DOHH2 (cell line): ENCODE measurements at regions not wholly inside any gene's neighbourhood (a gene's known extent, or its start where the extent isn't known, plus 50 kb on each side); places are given as distances from the start of the nearest gene placed in this dataset.

Experiments used
- H3F3A ChIP-seq: fragments of 200-600 bp; sonication (generic), shearing (Covaris generic); 2 replicates; pipeline ENCODE4 v1.6.0; 2016; ENCODE audit warnings: antibody characterized with exemption, mild to moderate bottlenecking; ENCODE audit not compliant: control insufficient read depth, insufficient read depth
- H3K27ac ChIP-seq: fragments of 200-600 bp; sonication (generic); 2 replicates; pipeline ENCODE4 v1.5.1; 2014; ENCODE audit warnings: low read depth, mild to moderate bottlenecking, low read length, moderate library complexity
- H3K27me3 ChIP-seq: fragments of 200-600 bp; sonication (generic); 2 replicates; pipeline ENCODE4 v1.6.1; 2014; ENCODE audit warnings: mild to moderate bottlenecking, low read length, mixed read lengths; ENCODE audit not compliant: control insufficient read depth
- H3K36me3 ChIP-seq: fragments of 200-600 bp; sonication (generic); 2 replicates; pipeline ENCODE4 v1.6.1; 2014; ENCODE audit warnings: mild to moderate bottlenecking, low read length, moderate library complexity, mixed read lengths; ENCODE audit not compliant: control insufficient read depth
- H3K4me1 ChIP-seq: fragments of 200-600 bp; sonication (generic); 2 replicates; pipeline ENCODE4 v1.6.1; 2014; ENCODE audit warnings: mild to moderate bottlenecking, low read length, mixed read lengths; ENCODE audit not compliant: control insufficient read depth
- H3K4me2 ChIP-seq: fragments of 200-600 bp; sonication (generic); 2 replicates; pipeline ENCODE4 v1.6.0; 2014; ENCODE audit warnings: mild to moderate bottlenecking, low read length, moderate library complexity
- H3K4me3 ChIP-seq: fragments of 200-600 bp; sonication (generic); 2 replicates; pipeline ENCODE4 v1.5.1; 2014; ENCODE audit warnings: mild to moderate bottlenecking, low read length, mixed read lengths
- H3K79me2 ChIP-seq: fragments of 200-600 bp; sonication (generic); 2 replicates; pipeline ENCODE4 v1.6.1; 2014; ENCODE audit warnings: mild to moderate bottlenecking, low read length, mixed read lengths; ENCODE audit not compliant: control insufficient read depth
- H3K9me2 ChIP-seq: fragments of 200-600 bp; sonication (generic); replicated peaks from 2 replicates; pipeline ENCODE4 v1.6.1; 2014; ENCODE audit warnings: mild to moderate bottlenecking, low read length, mixed read lengths; ENCODE audit not compliant: control insufficient read depth
- H3K9me3 ChIP-seq: fragments of 200-600 bp; sonication (generic); 2 replicates; pipeline ENCODE4 v1.6.1; 2014; ENCODE audit warnings: antibody characterized with exemption, low read length, mixed read lengths; ENCODE audit not compliant: control insufficient read depth, insufficient read depth
- H4K20me1 ChIP-seq: fragments of 200-600 bp; sonication (generic); 2 replicates; pipeline ENCODE4 v1.6.0; 2014; ENCODE audit warnings: low read depth, mild to moderate bottlenecking, antibody characterized with exemption, low read length, moderate library complexity; ENCODE audit not compliant: control insufficient read depth, insufficient read depth
- EZH2phosphoT487 ChIP-seq: fragments of 200-600 bp; sonication (generic); IDR thresholded peaks from 2 replicates; pipeline ENCODE4 v1.6.1; 2017; ENCODE audit warnings: borderline replicate concordance, mild to moderate bottlenecking, antibody characterized with exemption, low read length, moderate library complexity, mixed read lengths
- TF ChIP-seq, protein P1 (sequence below): fragments of 200-600 bp; sonication (generic); IDR thresholded peaks from one replicate; pipeline ENCODE4 v1.5.1; 2014; ENCODE audit warnings: antibody characterized with exemption, mild to moderate bottlenecking, low read depth, low read length; ENCODE audit not compliant: poor library complexity, severe bottlenecking

DNA sequence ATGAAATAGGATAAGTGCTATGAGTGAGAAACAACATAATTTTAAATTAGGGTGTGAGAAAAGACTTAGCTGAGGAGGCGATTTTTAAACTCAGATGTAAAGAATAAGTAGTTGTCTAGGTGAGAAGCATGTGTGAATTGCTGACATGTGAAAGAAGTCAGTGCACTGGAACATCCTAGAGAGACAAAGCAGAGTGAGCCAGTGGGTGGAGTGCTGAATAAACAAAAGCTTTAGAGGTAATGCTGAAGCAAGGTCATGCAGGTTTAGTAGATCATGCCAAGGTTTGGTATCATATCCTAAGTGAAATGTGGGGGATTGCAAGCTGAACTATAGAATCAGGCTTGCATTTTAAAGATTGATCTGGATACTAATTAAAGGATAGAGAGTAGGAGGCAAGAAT, 89.4 kb downstream of the KIF2B start:
- no peaks in the 10 kb centered on the region for H4K20me1 ChIP-seq
- H3K27ac ChIP-seq: no peak overlapping the region
- no peaks in the 10 kb centered on the region for H3F3A ChIP-seq
- H3K9me3 ChIP-seq: no peaks in the 10 kb centered on the region
- no peak overlapping the region for H3K4me3 ChIP-seq
- H3K27me3 ChIP-seq: no peaks in the 10 kb centered on the region
- no peaks in the 10 kb centered on the region for H3K9me2 ChIP-seq
- H3K79me2 ChIP-seq: no peaks in the 10 kb centered on the region
- no peaks in the 10 kb centered on the region for H3K4me1 ChIP-seq
- TF ChIP-seq EZH2phosphoT487: no peak
- TF ChIP-seq, protein P1, sequence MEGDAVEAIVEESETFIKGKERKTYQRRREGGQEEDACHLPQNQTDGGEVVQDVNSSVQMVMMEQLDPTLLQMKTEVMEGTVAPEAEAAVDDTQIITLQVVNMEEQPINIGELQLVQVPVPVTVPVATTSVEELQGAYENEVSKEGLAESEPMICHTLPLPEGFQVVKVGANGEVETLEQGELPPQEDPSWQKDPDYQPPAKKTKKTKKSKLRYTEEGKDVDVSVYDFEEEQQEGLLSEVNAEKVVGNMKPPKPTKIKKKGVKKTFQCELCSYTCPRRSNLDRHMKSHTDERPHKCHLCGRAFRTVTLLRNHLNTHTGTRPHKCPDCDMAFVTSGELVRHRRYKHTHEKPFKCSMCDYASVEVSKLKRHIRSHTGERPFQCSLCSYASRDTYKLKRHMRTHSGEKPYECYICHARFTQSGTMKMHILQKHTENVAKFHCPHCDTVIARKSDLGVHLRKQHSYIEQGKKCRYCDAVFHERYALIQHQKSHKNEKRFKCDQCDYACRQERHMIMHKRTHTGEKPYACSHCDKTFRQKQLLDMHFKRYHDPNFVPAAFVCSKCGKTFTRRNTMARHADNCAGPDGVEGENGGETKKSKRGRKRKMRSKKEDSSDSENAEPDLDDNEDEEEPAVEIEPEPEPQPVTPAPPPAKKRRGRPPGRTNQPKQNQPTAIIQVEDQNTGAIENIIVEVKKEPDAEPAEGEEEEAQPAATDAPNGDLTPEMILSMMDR: no peak
- no peak overlapping the region for H3K4me2 ChIP-seq
- no peaks in the 10 kb centered on the region for H3K36me3 ChIP-seq

DNA sequence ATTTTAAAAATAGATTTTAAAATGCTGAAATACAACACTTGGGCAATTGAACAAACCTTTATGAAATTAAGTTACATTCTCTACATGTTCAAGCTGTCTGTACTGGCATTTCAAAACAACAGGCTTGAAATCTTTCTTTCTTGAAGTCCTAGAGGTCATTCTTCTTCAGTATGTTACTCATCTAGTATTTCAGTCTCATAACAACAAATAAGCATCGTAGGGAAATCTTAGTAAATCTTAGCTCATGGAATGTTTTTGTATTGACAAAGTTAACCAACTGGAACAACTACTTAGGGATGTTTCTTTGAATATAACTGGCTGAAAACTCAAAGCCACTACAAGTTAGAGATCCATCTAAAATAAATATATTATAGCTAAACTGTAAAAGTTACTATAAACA, 96.6 kb downstream of the KIF2B start:
- no peak overlapping the region for H3K27ac ChIP-seq
- no peaks in the 10 kb centered on the region for H3K36me3 ChIP-seq
- no peaks in the 10 kb centered on the region for H3F3A ChIP-seq
- TF ChIP-seq, protein P1: no peak
- TF ChIP-seq EZH2phosphoT487: no peak
- H3K9me2 ChIP-seq: no peaks in the 10 kb centered on the region
- no peak overlapping the region for H3K4me2 ChIP-seq
- H3K9me3 ChIP-seq: no peaks in the 10 kb centered on the region
- H3K79me2 ChIP-seq: no peaks in the 10 kb centered on the region
- H3K27me3 ChIP-seq: no peaks in the 10 kb centered on the region
- no peaks in the 10 kb centered on the region for H3K4me1 ChIP-seq
- no peaks in the 10 kb centered on the region for H4K20me1 ChIP-seq
- H3K4me3 ChIP-seq: no peak overlapping the region

DNA sequence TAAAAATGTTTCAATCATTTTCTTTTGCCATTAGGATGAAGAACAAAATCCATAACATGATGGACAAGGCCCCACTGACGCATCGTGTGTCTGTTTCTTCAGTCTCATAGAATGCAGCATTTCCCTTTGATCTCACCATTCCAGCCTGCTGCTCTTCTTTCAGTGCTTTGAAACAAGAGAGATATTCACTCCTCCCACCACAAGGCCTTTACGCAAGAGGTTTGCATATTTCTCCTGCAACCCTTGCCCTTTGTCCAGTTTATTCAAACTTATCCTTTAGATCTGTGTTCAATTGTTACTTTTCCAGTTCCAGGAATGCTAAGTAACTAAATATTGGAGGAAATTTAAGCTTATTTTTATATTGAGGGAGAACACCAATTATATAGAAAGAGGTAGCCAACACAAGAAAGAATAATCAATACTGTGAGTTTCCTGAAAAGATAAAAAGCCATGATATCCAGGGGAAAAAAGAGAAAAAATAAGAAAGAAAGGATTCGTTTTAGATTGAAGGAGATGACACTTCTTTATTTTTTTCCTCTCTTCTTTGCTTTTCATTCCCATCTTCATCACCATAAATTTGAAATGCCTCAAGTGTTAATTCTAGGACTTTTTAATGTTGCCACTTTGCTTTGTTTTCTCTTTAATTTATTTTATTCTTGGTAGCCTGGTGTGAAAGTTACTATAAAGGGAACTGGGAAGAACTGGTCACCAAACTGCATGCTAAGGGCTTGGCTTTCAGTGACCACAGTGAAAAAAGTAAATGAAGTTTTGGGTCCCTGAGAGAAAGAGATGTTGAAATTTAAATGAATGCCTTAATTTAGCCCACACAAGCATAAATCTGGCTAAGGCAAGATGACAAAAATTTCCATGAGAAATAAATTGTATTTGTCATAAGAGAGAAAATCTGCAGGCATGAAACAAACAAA, 102.1 kb downstream of the KIF2B start:
- Histone ChIP-seq H3K4me2 (no peak overlapping the region), H4K20me1 (no peaks in the 10 kb centered on the region), H3K4me1 (no peaks in the 10 kb centered on the region), H3K9me2 (no peaks in the 10 kb centered on the region), H3K36me3 (no peaks in the 10 kb centered on the region), H3K9me3 (no peaks in the 10 kb centered on the region), H3K27me3 (no peaks in the 10 kb centered on the region), H3K27ac (no peak overlapping the region), H3K79me2 (no peaks in the 10 kb centered on the region), H3K4me3 (no peak overlapping the region), H3F3A (no peaks in the 10 kb centered on the region)
- TF ChIP-seq, protein P1: no peak
- no peak for TF ChIP-seq EZH2phosphoT487
